DOHH2 (cell line): ENCODE measurements at regions not wholly inside any gene's neighbourhood (a gene's known extent, or its start where the extent isn't known, plus 50 kb on each side); places are given as distances from the start of the nearest gene placed in this dataset.

Experiments
- H3F3A ChIP-seq: fragments of 200-600 bp; sonication (generic), shearing (Covaris generic); 2 replicates; pipeline ENCODE4 v1.6.0; 2016; ENCODE audit warnings: antibody characterized with exemption, mild to moderate bottlenecking; ENCODE audit not compliant: control insufficient read depth, insufficient read depth
- H3K27ac ChIP-seq: fragments of 200-600 bp; sonication (generic); 2 replicates; pipeline ENCODE4 v1.5.1; 2014; ENCODE audit warnings: low read depth, mild to moderate bottlenecking, low read length, moderate library complexity
- H3K27me3 ChIP-seq: fragments of 200-600 bp; sonication (generic); 2 replicates; pipeline ENCODE4 v1.6.1; 2014; ENCODE audit warnings: mild to moderate bottlenecking, low read length, mixed read lengths; ENCODE audit not compliant: control insufficient read depth
- H3K36me3 ChIP-seq: fragments of 200-600 bp; sonication (generic); 2 replicates; pipeline ENCODE4 v1.6.1; 2014; ENCODE audit warnings: mild to moderate bottlenecking, low read length, moderate library complexity, mixed read lengths; ENCODE audit not compliant: control insufficient read depth
- H3K4me1 ChIP-seq: fragments of 200-600 bp; sonication (generic); 2 replicates; pipeline ENCODE4 v1.6.1; 2014; ENCODE audit warnings: mild to moderate bottlenecking, low read length, mixed read lengths; ENCODE audit not compliant: control insufficient read depth
- H3K4me2 ChIP-seq: fragments of 200-600 bp; sonication (generic); 2 replicates; pipeline ENCODE4 v1.6.0; 2014; ENCODE audit warnings: mild to moderate bottlenecking, low read length, moderate library complexity
- H3K4me3 ChIP-seq: fragments of 200-600 bp; sonication (generic); 2 replicates; pipeline ENCODE4 v1.5.1; 2014; ENCODE audit warnings: mild to moderate bottlenecking, low read length, mixed read lengths
- H3K79me2 ChIP-seq: fragments of 200-600 bp; sonication (generic); 2 replicates; pipeline ENCODE4 v1.6.1; 2014; ENCODE audit warnings: mild to moderate bottlenecking, low read length, mixed read lengths; ENCODE audit not compliant: control insufficient read depth
- H3K9me2 ChIP-seq: fragments of 200-600 bp; sonication (generic); replicated peaks from 2 replicates; pipeline ENCODE4 v1.6.1; 2014; ENCODE audit warnings: mild to moderate bottlenecking, low read length, mixed read lengths; ENCODE audit not compliant: control insufficient read depth
- H3K9me3 ChIP-seq: fragments of 200-600 bp; sonication (generic); 2 replicates; pipeline ENCODE4 v1.6.1; 2014; ENCODE audit warnings: antibody characterized with exemption, low read length, mixed read lengths; ENCODE audit not compliant: control insufficient read depth, insufficient read depth
- H4K20me1 ChIP-seq: fragments of 200-600 bp; sonication (generic); 2 replicates; pipeline ENCODE4 v1.6.0; 2014; ENCODE audit warnings: low read depth, mild to moderate bottlenecking, antibody characterized with exemption, low read length, moderate library complexity; ENCODE audit not compliant: control insufficient read depth, insufficient read depth
- CTCF ChIP-seq: fragments of 200-600 bp; sonication (generic); IDR thresholded peaks from one replicate; pipeline ENCODE4 v1.5.1; 2014; ENCODE audit warnings: antibody characterized with exemption, mild to moderate bottlenecking, low read depth, low read length; ENCODE audit not compliant: poor library complexity, severe bottlenecking
- EZH2phosphoT487 ChIP-seq: fragments of 200-600 bp; sonication (generic); IDR thresholded peaks from 2 replicates; pipeline ENCODE4 v1.6.1; 2017; ENCODE audit warnings: borderline replicate concordance, mild to moderate bottlenecking, antibody characterized with exemption, low read length, moderate library complexity, mixed read lengths

- H3K9me2 ChIP-seq: no peaks in the 10 kb centered on the region
- H3K27ac ChIP-seq: no peak overlapping the region
- no peaks in the 10 kb centered on the region for H3F3A ChIP-seq
- no peaks in the 10 kb centered on the region for H3K9me3 ChIP-seq
- no peak overlapping the region for H3K4me3 ChIP-seq
- H3K36me3 ChIP-seq: no peaks in the 10 kb centered on the region
- no peaks in the 10 kb centered on the region for H4K20me1 ChIP-seq
- TF ChIP-seq EZH2phosphoT487 (no peak), CTCF (no peak)
- H3K79me2 ChIP-seq: no peaks in the 10 kb centered on the region
- no peaks in the 10 kb centered on the region for H3K27me3 ChIP-seq
- no peak overlapping the region for H3K4me2 ChIP-seq
- H3K4me1 ChIP-seq: no peaks in the 10 kb centered on the region
Observed at GRCh38 chr1:209409780-209410179, 173.7 kb upstream of the CAMK1G start.

- H3K27ac ChIP-seq: no peak overlapping the region
- H3K27me3 ChIP-seq: no peaks in the 10 kb centered on the region
- H3K4me2 ChIP-seq: no peak overlapping the region
- H4K20me1 ChIP-seq: no peaks in the 10 kb centered on the region
- H3K9me2 ChIP-seq: no peaks in the 10 kb centered on the region
- no peaks in the 10 kb centered on the region for H3K36me3 ChIP-seq
- H3F3A ChIP-seq: no peaks in the 10 kb centered on the region
- TF ChIP-seq CTCF (no peak), EZH2phosphoT487 (no peak)
- no peaks in the 10 kb centered on the region for H3K9me3 ChIP-seq
- no peaks in the 10 kb centered on the region for H3K4me1 ChIP-seq
- no peak overlapping the region for H3K4me3 ChIP-seq
- H3K79me2 ChIP-seq: no peaks in the 10 kb centered on the region
Observed at GRCh38 chr1:209411491-209411929, 172.0 kb upstream of the CAMK1G start.

GRCh38 chr1:209412036-209412435 is 171.5 kb upstream of the CAMK1G start:
- no peaks in the 10 kb centered on the region for H3F3A ChIP-seq
- no peak overlapping the region for H3K4me3 ChIP-seq
- no peaks in the 10 kb centered on the region for H3K4me1 ChIP-seq
- no peak overlapping the region for H3K4me2 ChIP-seq
- no peaks in the 10 kb centered on the region for H3K79me2 ChIP-seq
- H4K20me1 ChIP-seq: no peaks in the 10 kb centered on the region
- no peaks in the 10 kb centered on the region for H3K27me3 ChIP-seq
- no peak for TF ChIP-seq EZH2phosphoT487
- no peaks in the 10 kb centered on the region for H3K9me2 ChIP-seq
- H3K36me3 ChIP-seq: no peaks in the 10 kb centered on the region
- H3K27ac ChIP-seq: no peak overlapping the region
- no peaks in the 10 kb centered on the region for H3K9me3 ChIP-seq

GRCh38 chr1:209412566-209412965 is 170.9 kb upstream of the CAMK1G start:
- Histone ChIP-seq H3K27ac (no peak overlapping the region), H4K20me1 (no peaks in the 10 kb centered on the region), H3F3A (no peaks in the 10 kb centered on the region), H3K79me2 (no peaks in the 10 kb centered on the region), H3K4me1 (no peaks in the 10 kb centered on the region), H3K9me3 (no peaks in the 10 kb centered on the region), H3K4me3 (no peak overlapping the region), H3K4me2 (no peak overlapping the region), H3K36me3 (no peaks in the 10 kb centered on the region), H3K27me3 (no peaks in the 10 kb centered on the region), H3K9me2 (no peaks in the 10 kb centered on the region)
- TF ChIP-seq EZH2phosphoT487: no peak
- TF ChIP-seq CTCF: no peak
